Mucosa of descending colon (tissue), 3 donors: ENCODE measurements at regions not wholly inside any gene's neighbourhood (a gene's known extent, or its start where the extent isn't known, plus 50 kb on each side); places are given as distances from the start of the nearest gene placed in this dataset.
A peak's percentile ranks its signal among the peaks of the same experiment; 100 is the strongest.

ENCODE experiments used
- ATAC-seq: fragments of 200-7000 bp; cut with Tn5 transposase; one replicate; pipeline ENCODE4 v1.9.1; 2020; ENCODE audit warnings: mild to moderate bottlenecking, moderate library complexity
- DNase-seq, 3 donors: peaks; one replicate each; pipeline ENCODE4 v3.0.0-alpha.2; 2020
- H3K36me3 ChIP-seq: fragments of 200-600 bp; one replicate; pipeline ENCODE4 v1.8.0; 2021; ENCODE audit warnings: low read depth, mild to moderate bottlenecking
- H3K4me1 ChIP-seq: fragments of 200-600 bp; one replicate; pipeline ENCODE4 v1.8.0; 2021; ENCODE audit warnings: low read depth, mild to moderate bottlenecking
- H3K4me3 ChIP-seq: fragments of 200-600 bp; one replicate; pipeline ENCODE4 v1.8.0; 2021; ENCODE audit warnings: mild to moderate bottlenecking
- H3K9me3 ChIP-seq: fragments of 200-600 bp; one replicate; pipeline ENCODE4 v1.8.0; 2021; ENCODE audit warnings: mild to moderate bottlenecking
- intact Hi-C, 2 donors: fragments of 100-400 bp; cut with DNase I in 1 of 2; cut with micrococcal nuclease in 1 of 2; formaldehyde crosslinking; loops; one replicate each; pipeline versions ENCODE4 v1.11.0 to v1.11.1; 2022; cut with DNase I, micrococcal nuclease
- TF ChIP-seq, protein P1 (sequence below): fragments of 200-600 bp; IDR thresholded peaks from one replicate; pipeline ENCODE4 v1.8.0; 2022; ENCODE audit warnings: antibody characterized with exemption, mild to moderate bottlenecking
- donor health status: DM: no; HTN: no; CAD: no; lungs with moderate emphysema.
- donor health status: DM: no; HTN: no; CAD: no.
- donor health status: DM: no; HTN: yes; CAD: no.

DNA sequence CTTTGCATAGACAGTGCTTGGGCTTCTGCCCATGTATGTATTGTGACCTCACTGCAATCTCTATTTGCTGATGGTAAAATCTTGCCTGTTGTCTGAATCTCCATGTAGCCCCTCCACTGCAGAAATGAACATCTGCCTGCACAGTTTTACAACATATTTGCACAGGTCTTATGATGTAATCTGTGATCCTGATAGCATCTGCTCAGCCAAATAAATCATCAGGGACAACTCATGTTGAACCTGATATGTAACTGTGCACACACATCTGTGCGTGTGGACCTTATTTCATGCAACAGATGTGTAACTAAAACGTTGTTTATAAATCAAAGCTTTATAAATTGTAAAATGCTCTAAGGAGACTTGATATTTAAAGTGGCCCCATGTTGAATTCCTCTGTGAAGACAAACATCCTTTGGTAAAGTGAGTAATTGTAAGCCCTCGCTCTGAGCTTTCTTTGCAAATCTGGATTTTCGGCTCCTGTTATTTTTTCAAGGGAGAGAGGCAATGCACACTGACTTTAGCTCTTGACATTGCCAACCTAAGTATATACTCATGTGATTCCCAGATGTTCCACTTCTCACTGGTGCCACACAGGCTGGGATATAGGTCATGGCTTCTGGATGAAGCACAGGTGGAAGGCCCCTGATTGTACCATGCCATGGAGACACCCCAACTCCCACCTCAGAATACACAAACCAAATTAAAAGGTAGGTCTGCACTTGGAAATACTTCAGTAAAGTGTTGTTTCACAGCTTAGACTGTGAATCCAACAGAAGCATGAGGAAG is 371.3 kb downstream of the GRIN2B start:
- H3K9me3 ChIP-seq: no peaks in the 10 kb centered on the region
- ATAC-seq: peak; percentile 58
- intact Hi-C loops: no loop called here
- TF ChIP-seq, protein P1, sequence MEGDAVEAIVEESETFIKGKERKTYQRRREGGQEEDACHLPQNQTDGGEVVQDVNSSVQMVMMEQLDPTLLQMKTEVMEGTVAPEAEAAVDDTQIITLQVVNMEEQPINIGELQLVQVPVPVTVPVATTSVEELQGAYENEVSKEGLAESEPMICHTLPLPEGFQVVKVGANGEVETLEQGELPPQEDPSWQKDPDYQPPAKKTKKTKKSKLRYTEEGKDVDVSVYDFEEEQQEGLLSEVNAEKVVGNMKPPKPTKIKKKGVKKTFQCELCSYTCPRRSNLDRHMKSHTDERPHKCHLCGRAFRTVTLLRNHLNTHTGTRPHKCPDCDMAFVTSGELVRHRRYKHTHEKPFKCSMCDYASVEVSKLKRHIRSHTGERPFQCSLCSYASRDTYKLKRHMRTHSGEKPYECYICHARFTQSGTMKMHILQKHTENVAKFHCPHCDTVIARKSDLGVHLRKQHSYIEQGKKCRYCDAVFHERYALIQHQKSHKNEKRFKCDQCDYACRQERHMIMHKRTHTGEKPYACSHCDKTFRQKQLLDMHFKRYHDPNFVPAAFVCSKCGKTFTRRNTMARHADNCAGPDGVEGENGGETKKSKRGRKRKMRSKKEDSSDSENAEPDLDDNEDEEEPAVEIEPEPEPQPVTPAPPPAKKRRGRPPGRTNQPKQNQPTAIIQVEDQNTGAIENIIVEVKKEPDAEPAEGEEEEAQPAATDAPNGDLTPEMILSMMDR: no peak
- DNase-seq: no peak
- H3K36me3 ChIP-seq: no peaks in the 10 kb centered on the region
- H3K4me3 ChIP-seq: no peak overlapping the region
- no peaks in the 10 kb centered on the region for H3K4me1 ChIP-seq

DNA sequence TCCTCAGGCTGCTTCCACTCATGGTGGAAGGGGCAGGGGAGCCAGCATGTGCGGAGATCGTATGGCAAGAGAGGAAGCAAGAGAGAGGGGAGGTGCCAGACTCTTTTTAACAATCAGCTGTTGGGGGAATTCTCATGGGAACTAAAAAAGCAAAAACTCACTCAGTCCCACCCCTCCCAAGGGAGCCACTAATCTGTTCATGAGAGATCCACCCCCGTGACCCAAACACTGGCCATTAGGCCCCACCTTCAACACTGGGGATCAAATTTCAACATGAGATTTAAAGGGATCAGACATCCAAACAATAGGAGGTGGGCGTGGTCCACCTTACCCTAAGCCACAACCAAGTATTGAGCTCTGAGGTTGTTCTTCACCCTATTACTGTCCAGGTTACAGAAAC is 375.1 kb downstream of the GRIN2B start:
- Histone ChIP-seq H3K36me3 (no peaks in the 10 kb centered on the region), H3K4me3 (no peak overlapping the region), H3K4me1 (no peaks in the 10 kb centered on the region), H3K9me3 (no peaks in the 10 kb centered on the region)
- TF ChIP-seq, protein P1: no peak
- no peak for DNase-seq
- intact Hi-C loops: no loop called here
- no peak for ATAC-seq

DNA sequence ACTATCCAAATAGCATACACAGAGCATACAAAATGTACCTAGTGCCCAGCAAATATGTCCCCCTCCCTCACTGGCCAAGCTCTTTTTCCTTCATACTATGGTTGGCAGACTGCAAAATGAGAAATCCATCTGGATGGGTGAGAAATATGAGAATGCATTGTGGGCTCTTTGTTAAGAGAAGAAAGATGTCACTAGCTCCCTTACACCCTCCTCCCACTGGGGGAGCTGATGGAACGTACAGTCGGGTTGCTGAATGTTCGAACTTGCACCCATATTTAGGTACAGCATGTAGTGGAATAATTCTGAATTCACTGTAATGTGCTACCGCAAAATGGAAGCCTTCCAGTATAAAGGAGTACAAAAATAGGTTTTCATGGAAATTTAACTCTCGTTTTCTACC is 377.4 kb downstream of the GRIN2B start:
- ATAC-seq (no peak), DNase-seq (no peak)
- Histone ChIP-seq H3K4me1 (no peaks in the 10 kb centered on the region), H3K36me3 (no peaks in the 10 kb centered on the region), H3K4me3 (no peak overlapping the region), H3K9me3 (no peaks in the 10 kb centered on the region)
- intact Hi-C loops: no loop called here
- TF ChIP-seq, protein P1: no peak

DNA sequence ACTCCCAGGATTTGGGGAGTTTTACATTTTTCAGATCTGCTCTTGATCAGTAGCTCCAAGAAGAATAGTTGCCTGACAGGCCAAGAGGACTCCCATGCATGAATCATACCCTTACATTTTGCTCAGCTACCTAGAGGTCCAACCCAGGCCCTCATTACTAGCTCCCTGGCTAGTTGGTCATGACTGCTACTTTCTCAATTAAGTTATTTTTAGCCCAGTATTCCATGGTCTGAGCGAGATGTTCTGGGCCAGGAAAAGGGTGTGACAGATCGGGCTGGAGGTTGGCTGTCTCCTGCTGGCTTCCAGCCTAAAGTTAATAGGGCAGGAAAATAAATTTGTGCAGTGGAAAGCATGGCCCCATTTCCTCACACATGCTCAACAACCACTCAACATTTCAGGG is 379.2 kb downstream of the GRIN2B start:
- ATAC-seq (no peak), DNase-seq (no peak)
- TF ChIP-seq, protein P1: no peak
- no peaks in the 10 kb centered on the region for H3K9me3 ChIP-seq
- H3K4me1 ChIP-seq: no peaks in the 10 kb centered on the region
- no peaks in the 10 kb centered on the region for H3K36me3 ChIP-seq
- no peak overlapping the region for H3K4me3 ChIP-seq
- intact Hi-C loops: no loop called here

DNA sequence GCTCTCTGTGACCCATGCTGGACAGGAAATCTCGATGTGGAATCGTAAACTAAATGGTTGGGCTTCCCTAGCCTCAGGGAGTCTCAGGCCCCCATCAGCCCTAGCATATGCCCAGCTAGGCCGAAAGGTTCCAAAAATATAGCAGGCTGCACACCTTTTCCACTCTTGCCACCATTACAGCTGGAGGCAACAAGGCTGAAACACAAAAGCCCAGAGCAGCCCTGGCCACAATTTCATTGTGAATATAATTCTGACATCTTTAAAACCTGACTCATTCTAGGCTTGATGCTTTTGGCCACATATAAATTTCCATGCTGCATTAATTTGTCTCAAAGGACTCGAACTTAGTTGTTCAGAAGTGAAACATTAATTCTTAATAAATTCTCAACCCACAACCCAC is 382.2 kb downstream of the GRIN2B start:
- no peaks in the 10 kb centered on the region for H3K4me1 ChIP-seq
- TF ChIP-seq, protein P1: no peak
- H3K9me3 ChIP-seq: no peaks in the 10 kb centered on the region
- no peaks in the 10 kb centered on the region for H3K36me3 ChIP-seq
- intact Hi-C loops: no loop called here
- ATAC-seq (no peak), DNase-seq (no peak)
- H3K4me3 ChIP-seq: no peak overlapping the region
